GM12864 (cell line): ENCODE measurements at regions not wholly inside any gene's neighbourhood (a gene's known extent, or its start where the extent isn't known, plus 50 kb on each side); places are given as distances from the start of the nearest gene placed in this dataset.

ENCODE experiments used
- DNase-seq: peaks from one replicate; pipeline ENCODE4 v3.0.0-alpha.2; 2011; ENCODE audit warnings: low read depth
- H3K4me3 ChIP-seq: 2 replicates; pipeline ENCODE4 v1.5.1; 2011; ENCODE audit warnings: mild to moderate bottlenecking, low read depth, low read length, control low read depth
- TF ChIP-seq, protein P1 (sequence below): IDR thresholded peaks from 2 replicates; pipeline ENCODE4 v1.5.1; 2011; ENCODE audit warnings: low read depth, mild to moderate bottlenecking, moderate library complexity, low read length, control low read depth, inconsistent platforms; ENCODE audit errors: missing control alignments

DNA sequence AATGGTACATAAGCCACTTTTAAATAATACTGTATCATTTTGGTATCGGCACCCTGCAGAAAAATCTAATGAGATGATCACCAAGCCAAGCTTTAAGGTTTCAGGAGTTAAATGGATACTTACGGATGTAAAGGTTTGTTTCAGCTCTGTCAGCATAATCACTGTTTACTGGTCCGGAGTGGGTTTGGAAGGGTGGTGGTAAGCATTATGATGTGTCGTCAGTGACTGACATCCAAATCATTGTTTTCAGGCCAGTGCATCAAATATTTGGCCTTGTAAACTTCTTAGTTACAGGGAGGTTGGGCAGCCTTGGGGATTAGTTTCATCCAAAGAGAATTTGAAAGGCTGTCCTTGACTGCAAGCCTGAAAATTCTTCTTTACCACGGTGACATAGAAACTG lies 50.0 kb upstream of the ATL2 start:
- no peak overlapping the region for H3K4me3 ChIP-seq
- TF ChIP-seq, protein P1, sequence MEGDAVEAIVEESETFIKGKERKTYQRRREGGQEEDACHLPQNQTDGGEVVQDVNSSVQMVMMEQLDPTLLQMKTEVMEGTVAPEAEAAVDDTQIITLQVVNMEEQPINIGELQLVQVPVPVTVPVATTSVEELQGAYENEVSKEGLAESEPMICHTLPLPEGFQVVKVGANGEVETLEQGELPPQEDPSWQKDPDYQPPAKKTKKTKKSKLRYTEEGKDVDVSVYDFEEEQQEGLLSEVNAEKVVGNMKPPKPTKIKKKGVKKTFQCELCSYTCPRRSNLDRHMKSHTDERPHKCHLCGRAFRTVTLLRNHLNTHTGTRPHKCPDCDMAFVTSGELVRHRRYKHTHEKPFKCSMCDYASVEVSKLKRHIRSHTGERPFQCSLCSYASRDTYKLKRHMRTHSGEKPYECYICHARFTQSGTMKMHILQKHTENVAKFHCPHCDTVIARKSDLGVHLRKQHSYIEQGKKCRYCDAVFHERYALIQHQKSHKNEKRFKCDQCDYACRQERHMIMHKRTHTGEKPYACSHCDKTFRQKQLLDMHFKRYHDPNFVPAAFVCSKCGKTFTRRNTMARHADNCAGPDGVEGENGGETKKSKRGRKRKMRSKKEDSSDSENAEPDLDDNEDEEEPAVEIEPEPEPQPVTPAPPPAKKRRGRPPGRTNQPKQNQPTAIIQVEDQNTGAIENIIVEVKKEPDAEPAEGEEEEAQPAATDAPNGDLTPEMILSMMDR: no peak
- no peak for DNase-seq
